GM18505 (cell line): ENCODE measurements at regions not wholly inside any gene's neighbourhood (a gene's known extent, or its start where the extent isn't known, plus 50 kb on each side); places are given as distances from the start of the nearest gene placed in this dataset.

Experiments used
- ATAC-seq: cut with Tn5 transposase; IDR thresholded peaks from one replicate; pipeline ENCODE4 v1.9.1; 2021; ENCODE audit not compliant: unreplicated experiment
- POLR2A ChIP-seq: IDR thresholded peaks from 4 replicates; pipeline ENCODE4 v1.6.1; 2011; ENCODE audit warnings: borderline replicate concordance; ENCODE audit not compliant: insufficient read depth, insufficient read length; ENCODE audit errors: extremely low read depth

- ATAC-seq = no peak
- TF ChIP-seq POLR2A = no peak
Observed at GRCh38 chr6:140923048-140923447, 1209.7 kb upstream of the GJE1 start.

- peak; percentile 64 for ATAC-seq
- no peak for TF ChIP-seq POLR2A
Observed at GRCh38 chr6:140921366-140922226, 1211.1 kb upstream of the GJE1 start.

GRCh38 chr6:140917911-140918310 is 1214.8 kb upstream of the GJE1 start:
- no peak for ATAC-seq

GRCh38 chr6:140915551-140915950 is 1217.2 kb upstream of the GJE1 start:
- ATAC-seq = no peak
- TF ChIP-seq POLR2A = no peak

More at GRCh38 chr6:140917911-140918310, 1214.8 kb upstream of the GJE1 start:
- TF ChIP-seq POLR2A = no peak

- no peak for ATAC-seq
- TF ChIP-seq POLR2A = no peak
Observed at GRCh38 chr6:140915103-140915502, 1217.6 kb upstream of the GJE1 start.

- ATAC-seq = no peak
- TF ChIP-seq POLR2A = no peak
Observed at GRCh38 chr6:140912686-140913085, 1220.0 kb upstream of the GJE1 start.

- no peak for TF ChIP-seq POLR2A
- ATAC-seq = no peak
Observed at GRCh38 chr6:140909625-140910024, 1223.1 kb upstream of the GJE1 start.

GRCh38 chr6:140909156-140909555 is 1223.6 kb upstream of the GJE1 start:
- no peak for ATAC-seq
- no peak for TF ChIP-seq POLR2A

- TF ChIP-seq POLR2A = no peak
- ATAC-seq = no peak
Observed at GRCh38 chr6:140908505-140908904, 1224.2 kb upstream of the GJE1 start.

- ATAC-seq = no peak
Observed at GRCh38 chr6:140907235-140907634, 1225.5 kb upstream of the GJE1 start.

GRCh38 chr6:140905724-140906123 is 1227.0 kb upstream of the GJE1 start:
- ATAC-seq = no peak
- TF ChIP-seq POLR2A = no peak

More at GRCh38 chr6:140907235-140907634, 1225.5 kb upstream of the GJE1 start:
- TF ChIP-seq POLR2A = no peak

- no peak for TF ChIP-seq POLR2A
- no peak for ATAC-seq
Observed at GRCh38 chr6:140905050-140905449, 1227.7 kb upstream of the GJE1 start.

- TF ChIP-seq POLR2A = no peak
- no peak for ATAC-seq
Observed at GRCh38 chr6:140897804-140898573, 1234.7 kb upstream of the GJE1 start.

- no peak for ATAC-seq
- TF ChIP-seq POLR2A = no peak
Observed at GRCh38 chr6:140897349-140897748, 1235.4 kb upstream of the GJE1 start.
